IMR-90 (cell line): ENCODE measurements at regions not wholly inside any gene's neighbourhood (a gene's known extent, or its start where the extent isn't known, plus 50 kb on each side); places are given as distances from the start of the nearest gene placed in this dataset.

ENCODE experiments used
- BHLHE40 ChIP-seq: fragments of 150-350 bp; IDR thresholded peaks from 2 replicates; pipeline ENCODE4 v1.6.1; 2016; ENCODE audit warnings: mild to moderate bottlenecking, low read depth, low read length
- CEBPB ChIP-seq: IDR thresholded peaks from 2 replicates; pipeline ENCODE4 v1.6.1; 2012; ENCODE audit warnings: low read depth, low read length, improper control_type of control experiment
- CHD1 ChIP-seq: IDR thresholded peaks from 2 replicates; pipeline ENCODE4 v1.6.1; 2012; ENCODE audit warnings: low read depth, low read length, improper control_type of control experiment
- CTCF ChIP-seq: conservative IDR thresholded peaks from 2 replicates; pipeline ENCODE4 v1.5.1; 2012; ENCODE audit warnings: mild to moderate bottlenecking, low read depth, low read length, improper control_type of control experiment
- FOS ChIP-seq: fragments of 150-350 bp; IDR thresholded peaks from 2 replicates; pipeline ENCODE4 v1.6.1; 2016; ENCODE audit warnings: low read depth, low read length
- MAFK ChIP-seq: IDR thresholded peaks from 2 replicates; pipeline ENCODE4 v1.6.1; 2012; ENCODE audit warnings: low read depth, low read length, improper control_type of control experiment
- MAZ ChIP-seq: IDR thresholded peaks from 2 replicates; pipeline ENCODE4 v1.6.1; 2012; ENCODE audit warnings: low read depth, mild to moderate bottlenecking, low read length, improper control_type of control experiment, moderate library complexity, borderline replicate concordance
- MXI1 ChIP-seq: IDR thresholded peaks from 2 replicates; pipeline ENCODE4 v1.6.1; 2012; ENCODE audit warnings: low read depth, mild to moderate bottlenecking, low read length, moderate library complexity, borderline replicate concordance
- POLR2A ChIP-seq: IDR thresholded peaks from 2 replicates; pipeline ENCODE4 v1.6.1; 2012; ENCODE audit warnings: mild to moderate bottlenecking, low read depth, low read length
- RAD21 ChIP-seq: IDR thresholded peaks from 2 replicates; pipeline ENCODE4 v1.6.1; 2012; ENCODE audit warnings: low read length, improper control_type of control experiment
- RFX5 ChIP-seq: IDR thresholded peaks from 2 replicates; pipeline ENCODE4 v1.8.0; 2012; ENCODE audit warnings: low read depth, mild to moderate bottlenecking, low read length, moderate library complexity
- SMC3 ChIP-seq: fragments of 150-350 bp; IDR thresholded peaks from 2 replicates; pipeline ENCODE4 v1.6.1; 2016; ENCODE audit warnings: low read depth, mild to moderate bottlenecking, antibody characterized with exemption, low read length, moderate library complexity
- USF2 ChIP-seq: fragments of 150-350 bp; IDR thresholded peaks from 2 replicates; pipeline ENCODE4 v1.6.1; 2017; ENCODE audit warnings: mild to moderate bottlenecking, antibody characterized with exemption, low read length, low read depth

GRCh38 chr10:131822013-131822691, 78.7 kb upstream of the PPP2R2D start:
- TF ChIP-seq CTCF (no peak), USF2 (no peak), POLR2A (no peak), MAFK (no peak), BHLHE40 (no peak), MXI1 (no peak), MAZ (no peak), SMC3 (no peak), RFX5 (no peak), CHD1 (no peak), RAD21 (no peak), CEBPB (no peak), FOS (no peak)
